Esophagus (tissue), 2 donors: ENCODE measurements at regions not wholly inside any gene's neighbourhood (a gene's known extent, or its start where the extent isn't known, plus 50 kb on each side); places are given as distances from the start of the nearest gene placed in this dataset.

Experiments used
- H3K27ac ChIP-seq, 2 donors: one replicate each; pipeline ENCODE4 v1.5.1; 2013; ENCODE audit warnings: low read depth in 2 of 2, mild to moderate bottlenecking in 2 of 2, inconsistent platforms in 1 of 2, low read length in 1 of 2, moderate library complexity in 1 of 2
- H3K27me3 ChIP-seq, 2 donors: one replicate each; pipeline ENCODE4 v1.6.1; 2013; ENCODE audit warnings: low read length in 2 of 2, control low read depth in 1 of 2, mild to moderate bottlenecking in 1 of 2; ENCODE audit not compliant: insufficient read depth in 2 of 2, control insufficient read depth in 1 of 2
- H3K36me3 ChIP-seq, 2 donors: one replicate each; pipeline ENCODE4 v1.6.1; 2013; ENCODE audit warnings: low read length in 1 of 2; ENCODE audit not compliant: control insufficient read depth in 2 of 2, insufficient read depth in 2 of 2
- H3K4me1 ChIP-seq, 2 donors: one replicate each; pipeline ENCODE4 v1.6.1; 2013; ENCODE audit warnings: low read length in 1 of 2; ENCODE audit not compliant: control insufficient read depth in 2 of 2, insufficient read depth in 2 of 2
- H3K4me3 ChIP-seq, 2 donors: one replicate each; pipeline ENCODE4 v1.5.1; 2013; ENCODE audit warnings: low read length in 2 of 2, mild to moderate bottlenecking in 2 of 2, low read depth in 1 of 2, moderate library complexity in 1 of 2
- H3K9me3 ChIP-seq, 2 donors: one replicate each; pipeline ENCODE4 v1.6.1; 2013; ENCODE audit warnings: mild to moderate bottlenecking in 2 of 2, low read depth in 1 of 2, low read length in 1 of 2, moderate library complexity in 1 of 2; ENCODE audit not compliant: control insufficient read depth in 2 of 2, insufficient read depth in 1 of 2
- WGBS, 2 donors: extraction: QIAGEN DNeasy Blood & Tissue Kit; methylation state at CpG; one replicate each; pipeline ENCODE4 v1.1.7; 2013; 5-methylcytosine and 5-hydroxymethylcytosine counted together
- donor health status: healthy with polysubstance abuse.
- donor health status: Bipolar disorder and iron deficiency.

DNA sequence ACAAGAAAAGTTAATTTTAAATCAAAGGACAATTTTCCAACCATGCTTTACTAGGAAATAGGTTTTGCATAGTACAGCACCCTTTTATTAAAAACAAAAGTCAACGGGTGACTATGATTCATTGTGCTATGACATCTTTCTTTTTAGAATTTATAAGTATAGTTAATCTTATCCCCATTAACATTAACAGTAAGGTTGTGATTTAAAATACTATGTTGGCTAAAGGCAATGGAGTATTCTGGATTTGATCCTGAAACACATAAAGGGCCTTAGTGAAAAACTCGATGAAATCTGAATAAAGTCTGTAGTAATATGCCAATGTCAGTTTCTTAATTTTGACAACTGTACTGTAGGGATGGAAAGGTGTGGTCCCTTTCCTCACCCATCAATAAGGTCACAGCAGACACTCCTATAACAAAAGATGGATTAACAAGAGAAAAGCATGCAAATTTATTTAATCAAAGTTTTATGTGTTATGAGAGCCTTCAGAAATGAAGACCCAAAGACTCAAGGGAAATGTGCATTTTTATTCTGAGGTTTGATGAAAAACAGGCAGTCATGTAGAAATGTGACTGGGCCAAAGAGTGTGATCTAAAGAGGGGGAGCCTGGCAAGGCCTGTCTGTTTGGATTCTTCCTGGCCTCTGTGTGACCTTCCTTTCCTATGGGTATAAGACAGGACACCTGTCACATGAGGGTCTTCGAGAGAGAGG lies 731.4 kb downstream of the TSN start:
- 57 to 60% methylated on average over 3 of the region's 3 CpGs for WGBS, 2 donors
- H3K27me3 ChIP-seq: no peaks in the 10 kb centered on the region

DNA sequence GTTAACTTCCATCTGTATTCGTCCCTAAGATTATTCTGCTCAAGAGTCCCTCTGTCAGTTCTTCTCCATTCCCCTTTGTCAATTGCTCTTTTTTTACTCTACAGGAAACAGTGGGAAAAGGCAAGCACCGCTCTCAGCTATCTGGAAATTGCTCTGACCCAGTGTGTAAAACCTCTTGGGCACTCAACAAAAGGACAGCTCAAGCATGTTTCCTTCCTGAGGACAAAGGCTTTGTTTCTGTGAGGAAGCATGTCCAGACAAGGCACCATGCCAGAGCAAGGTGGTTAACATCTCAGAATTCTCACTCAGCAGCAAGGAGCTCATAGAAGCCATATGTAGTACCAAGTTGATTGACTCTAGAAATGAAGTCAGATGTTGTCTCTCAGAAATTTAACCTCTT lies 735.6 kb downstream of the TSN start:
- no peak overlapping the region for H3K4me3 ChIP-seq
- no peak overlapping the region for H3K27ac ChIP-seq
- 56 to 59% methylated on average over 2 of the region's 2 CpGs for WGBS, 2 donors

More for the DNA sequence above, 731.4 kb downstream of the TSN start:
- H3K4me1 ChIP-seq: no peaks in the 10 kb centered on the region
- no peaks in the 10 kb centered on the region for H3K9me3 ChIP-seq
- no peaks in the 10 kb centered on the region for H3K36me3 ChIP-seq
- H3K4me3 ChIP-seq: no peak overlapping the region
- H3K27ac ChIP-seq: no peak overlapping the region

DNA sequence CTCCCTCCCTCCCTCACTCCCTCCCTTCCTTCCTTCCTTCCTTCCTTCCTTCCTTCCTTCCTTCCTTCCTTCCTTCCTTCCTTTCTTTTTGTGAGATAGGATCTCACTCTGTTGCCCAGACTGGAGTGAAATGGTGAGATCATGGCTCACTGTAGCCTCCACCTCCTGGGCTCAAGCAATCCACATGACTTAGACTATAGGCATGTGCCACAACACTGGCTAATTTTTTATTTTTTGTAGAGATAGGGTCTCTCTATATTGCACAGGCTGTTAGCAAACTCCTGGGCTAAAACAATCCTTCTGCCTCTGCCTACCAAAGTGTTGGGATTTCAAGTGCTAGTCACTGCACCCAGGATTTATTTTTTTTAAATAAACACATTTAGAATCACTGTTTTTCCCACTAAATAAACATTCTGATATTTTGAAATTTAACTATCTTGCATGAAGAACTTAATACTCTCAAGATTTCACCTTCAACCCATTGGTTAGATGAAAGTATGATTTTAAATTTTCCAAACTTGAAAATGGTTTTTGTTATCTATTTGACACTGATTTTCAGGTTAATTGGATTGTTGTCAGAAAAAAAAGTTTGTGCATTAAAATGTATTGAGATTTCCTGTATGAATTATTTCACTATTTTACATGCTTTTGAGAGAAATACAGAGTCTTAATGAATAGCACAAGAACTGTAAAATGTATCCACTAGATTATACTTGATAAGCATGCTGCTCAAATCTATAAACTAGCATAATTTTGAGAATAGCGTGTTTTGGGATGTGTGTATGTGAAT lies 745.1 kb downstream of the TSN start:
- Histone ChIP-seq H3K9me3 (no peaks in the 10 kb centered on the region), H3K4me3 (no peak overlapping the region), H3K27me3 (no peaks in the 10 kb centered on the region), H3K27ac (no peak overlapping the region), H3K4me1 (no peaks in the 10 kb centered on the region), H3K36me3 (no peaks in the 10 kb centered on the region)
- 84 to 95% methylated on average over 1 of the region's 1 CpG for WGBS, 2 donors

More for the DNA sequence above, 735.6 kb downstream of the TSN start:
- H3K27me3 ChIP-seq: no peaks in the 10 kb centered on the region
- no peaks in the 10 kb centered on the region for H3K4me1 ChIP-seq
- H3K36me3 ChIP-seq: no peaks in the 10 kb centered on the region
- H3K9me3 ChIP-seq: no peaks in the 10 kb centered on the region

DNA sequence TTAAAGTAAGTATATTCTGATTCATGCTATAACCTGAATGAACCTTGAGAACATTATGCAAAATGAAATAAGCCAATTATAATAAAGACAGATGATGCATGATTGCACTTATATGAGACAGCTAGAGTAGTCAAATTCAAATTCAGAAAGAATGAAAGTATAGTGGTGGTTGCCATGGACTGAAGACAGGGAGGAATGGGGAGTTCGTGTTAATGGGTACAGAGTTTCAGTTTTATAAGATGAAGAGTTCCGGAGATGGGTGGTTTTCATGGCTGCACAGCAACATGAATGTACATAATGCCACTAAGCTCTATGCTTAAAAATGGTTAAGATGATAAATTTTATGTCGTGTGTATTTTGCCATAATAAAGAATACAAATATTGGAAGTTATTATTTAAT lies 751.2 kb downstream of the TSN start:
- H3K27ac ChIP-seq: no peak overlapping the region
- H3K9me3 ChIP-seq: no peaks in the 10 kb centered on the region
- H3K4me1 ChIP-seq: no peaks in the 10 kb centered on the region
- WGBS, 2 donors: 76% methylated on average over 3 of the region's 3 CpGs
- H3K4me3 ChIP-seq: no peak overlapping the region
- no peaks in the 10 kb centered on the region for H3K27me3 ChIP-seq
- H3K36me3 ChIP-seq: no peaks in the 10 kb centered on the region

DNA sequence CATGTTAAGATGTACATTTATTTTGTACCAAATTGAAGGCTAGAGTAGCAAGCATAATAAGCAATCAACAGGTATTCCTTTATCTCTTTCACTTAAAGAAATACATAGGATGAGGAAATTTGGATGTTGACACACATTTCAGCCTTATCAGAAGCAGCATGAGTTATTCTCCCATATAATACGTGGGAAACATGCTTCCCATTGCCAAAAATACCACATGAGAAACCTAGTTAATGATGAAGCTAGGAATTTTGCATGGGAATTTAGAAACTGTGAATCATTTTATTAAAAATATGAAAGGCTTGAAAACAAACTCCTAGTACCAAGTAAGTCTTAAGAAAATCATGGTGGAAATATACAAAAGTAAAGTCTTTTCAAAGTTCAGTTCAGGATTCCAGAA lies 751.8 kb downstream of the TSN start:
- Histone ChIP-seq H3K27me3 (no peaks in the 10 kb centered on the region), H3K4me3 (no peak overlapping the region), H3K4me1 (no peaks in the 10 kb centered on the region), H3K9me3 (no peaks in the 10 kb centered on the region), H3K36me3 (no peaks in the 10 kb centered on the region), H3K27ac (no peak overlapping the region)
- WGBS, 2 donors: 25 to 43% methylated on average over 1 of the region's 1 CpG

DNA sequence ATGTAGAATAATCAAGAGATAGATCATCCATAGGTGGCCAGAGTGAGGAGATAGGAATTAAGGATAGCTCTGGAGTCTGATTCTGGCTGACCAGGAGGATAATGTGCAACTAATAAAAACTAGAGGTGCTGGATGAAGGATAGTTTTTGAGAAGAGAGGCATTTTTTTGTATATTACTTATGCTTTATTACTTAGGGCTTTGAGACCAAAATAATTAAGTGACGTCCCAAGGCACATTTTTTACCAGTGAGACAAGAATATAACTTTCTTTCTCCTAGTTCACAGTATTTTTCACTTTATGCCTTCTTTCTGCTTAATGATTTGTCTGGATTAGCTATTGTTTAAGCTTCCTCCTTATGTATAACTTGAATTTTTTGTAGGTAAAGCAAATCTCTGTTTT lies 756.6 kb downstream of the TSN start:
- Histone ChIP-seq H3K27ac (no peak overlapping the region), H3K27me3 (no peaks in the 10 kb centered on the region), H3K9me3 (no peaks in the 10 kb centered on the region), H3K4me3 (no peak overlapping the region), H3K36me3 (no peaks in the 10 kb centered on the region), H3K4me1 (no peaks in the 10 kb centered on the region)
- WGBS, 2 donors: 59% methylated on average over 1 of the region's 1 CpG

DNA sequence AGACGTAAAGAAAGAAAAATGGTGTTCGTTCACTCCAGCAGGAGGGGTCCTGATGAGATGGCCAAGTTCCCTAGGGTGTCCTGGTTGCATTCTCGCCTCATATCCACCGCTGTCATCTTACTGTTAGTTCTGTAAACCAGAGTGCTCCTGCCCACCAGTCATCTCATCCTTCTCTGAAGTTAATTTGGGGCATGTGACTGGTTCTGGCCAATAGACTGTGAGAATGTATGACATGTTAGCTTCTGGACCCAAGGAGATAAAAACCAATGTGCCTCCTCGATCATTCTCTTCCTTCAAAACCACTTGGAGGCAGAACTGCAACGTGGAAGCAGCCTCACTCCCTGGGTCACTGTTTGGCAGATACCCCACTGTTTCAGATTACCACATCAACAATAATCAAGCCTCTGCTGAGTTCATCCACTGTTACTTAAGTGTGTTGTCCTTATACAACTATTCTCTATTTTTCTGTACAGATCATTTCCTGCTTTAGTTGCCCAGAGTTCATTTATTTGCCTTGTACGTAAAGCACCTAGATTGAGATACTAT lies 759.1 kb downstream of the TSN start:
- Histone ChIP-seq H3K9me3 (no peaks in the 10 kb centered on the region), H3K4me1 (no peaks in the 10 kb centered on the region), H3K27ac (no peak overlapping the region), H3K36me3 (no peaks in the 10 kb centered on the region), H3K4me3 (no peak overlapping the region), H3K27me3 (no peaks in the 10 kb centered on the region)
- WGBS, 2 donors: 76 to 77% methylated on average over 7 of the region's 7 CpGs

DNA sequence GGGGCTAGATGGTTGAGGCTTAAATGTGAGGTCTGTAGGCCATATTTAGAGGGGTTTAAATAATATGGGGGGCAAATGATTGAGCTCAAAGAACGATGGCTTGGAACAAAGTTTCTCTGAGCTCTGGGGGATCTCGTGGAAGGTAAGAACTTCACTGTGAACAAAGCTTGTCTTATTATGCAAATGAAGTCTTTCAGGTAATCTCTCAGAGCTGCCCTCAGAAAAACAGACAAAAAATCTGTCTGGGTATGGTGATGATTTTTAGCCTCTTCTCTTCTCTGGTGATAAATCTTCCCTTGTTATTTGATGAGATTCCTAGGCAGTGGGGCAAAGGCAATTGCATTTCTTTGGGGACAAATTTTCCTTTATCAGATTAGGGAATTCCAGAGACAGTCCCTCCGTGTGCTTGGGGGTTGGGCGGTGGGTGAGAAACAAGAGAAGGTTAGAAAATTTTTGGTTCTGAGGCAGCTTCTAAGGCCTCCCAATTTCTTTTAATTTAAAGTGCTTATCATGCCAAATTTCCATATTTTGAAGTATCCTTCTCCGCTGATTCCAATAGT lies 760.4 kb downstream of the TSN start:
- Histone ChIP-seq H3K4me1 (no peaks in the 10 kb centered on the region), H3K27me3 (no peaks in the 10 kb centered on the region), H3K36me3 (no peaks in the 10 kb centered on the region), H3K4me3 (no peak overlapping the region), H3K9me3 (no peaks in the 10 kb centered on the region), H3K27ac (no peak overlapping the region)
- 70 to 76% methylated on average over 5 of the region's 5 CpGs for WGBS, 2 donors

DNA sequence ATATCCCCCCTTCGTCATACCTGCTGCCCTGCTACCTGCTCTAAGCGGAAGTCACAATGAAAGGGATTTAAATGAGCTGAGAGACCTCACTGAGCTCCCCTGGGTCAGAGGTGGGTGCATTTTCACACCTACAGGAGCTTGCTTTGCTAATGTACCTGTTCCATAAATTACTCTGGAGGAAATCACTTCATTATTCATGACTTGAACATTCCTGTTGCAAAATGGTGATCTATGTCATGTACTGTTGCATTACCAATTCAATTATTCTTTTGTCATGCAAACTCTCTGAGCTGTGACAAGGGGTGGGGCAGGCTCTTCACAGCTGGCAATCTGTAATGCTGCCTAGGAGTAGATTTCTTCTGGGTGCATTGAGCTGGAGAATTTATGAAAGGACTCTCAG lies 761.3 kb downstream of the TSN start:
- H3K9me3 ChIP-seq: no peaks in the 10 kb centered on the region
- no peak overlapping the region for H3K27ac ChIP-seq
- H3K4me1 ChIP-seq: no peaks in the 10 kb centered on the region
- H3K27me3 ChIP-seq: no peaks in the 10 kb centered on the region
- WGBS, 2 donors: 72 to 73% methylated on average over 2 of the region's 2 CpGs
- H3K4me3 ChIP-seq: no peak overlapping the region
- H3K36me3 ChIP-seq: no peaks in the 10 kb centered on the region
